ENCODE measurements at regions not wholly inside any gene's neighbourhood (a gene's known extent, or its start where the extent isn't known, plus 50 kb on each side); places are given as distances from the start of the nearest gene placed in this dataset.

DNA sequence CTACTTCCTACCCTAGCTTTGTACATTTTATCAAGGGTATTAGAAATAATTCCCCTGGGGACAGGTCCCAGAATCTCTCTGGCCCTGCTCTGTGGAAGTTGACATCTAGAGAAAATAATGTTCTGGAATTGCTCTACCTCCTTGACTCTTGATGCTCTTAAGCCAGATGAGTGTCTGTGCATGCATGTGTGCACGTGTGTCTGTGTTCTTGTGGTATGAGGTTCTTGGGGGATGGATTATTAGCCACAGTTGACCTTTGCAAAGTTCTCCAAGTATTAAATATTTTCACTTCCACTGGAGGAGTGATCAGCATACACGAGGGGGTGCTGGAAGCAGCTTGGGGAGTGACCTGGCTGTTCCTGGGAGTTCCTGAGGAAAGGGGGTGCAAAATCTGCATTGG lies 61.2 kb upstream of the PELI1 start:
- ChIA-PET CTCF (no interaction called here), POLR2A (no interaction called here)
- intact Hi-C loops (cut with micrococcal nuclease; ENCODE audit: unreplicated experiment) = no loop called here
- Histone ChIP-seq H3K9me3 (no peaks in the 10 kb centered on the region), H3K27me3 (replicated peaks; ENCODE audit: control insufficient read depth, insufficient read depth, low read length) (no peaks in the 10 kb centered on the region), H3K36me3 (ENCODE audit: control insufficient read depth, insufficient read depth, low read length) (no peaks in the 10 kb centered on the region), H3K4me1 (peaks cover 29% of the 10 kb centered on the region), H3K4me3 (ENCODE audit: low read depth, low read length) (no peak overlapping the region)
- H3K36me3 Mint-ChIP-seq (ENCODE audit: insufficient read depth, unreplicated experiment) = peaks cover 6% of the 10 kb centered on the region
- DNase-seq = no peak
- no peaks in the 10 kb centered on the region for H3K9me3 Mint-ChIP-seq (ENCODE audit: unreplicated experiment)
- no peak overlapping the region for H3K4me3 Mint-ChIP-seq (ENCODE audit: unreplicated experiment)
- no peak overlapping the region for H3K27ac Mint-ChIP-seq (ENCODE audit: unreplicated experiment)
- BruUV-seq (replicated peaks) = no TSS peak
- TF ChIP-seq, protein P1, sequence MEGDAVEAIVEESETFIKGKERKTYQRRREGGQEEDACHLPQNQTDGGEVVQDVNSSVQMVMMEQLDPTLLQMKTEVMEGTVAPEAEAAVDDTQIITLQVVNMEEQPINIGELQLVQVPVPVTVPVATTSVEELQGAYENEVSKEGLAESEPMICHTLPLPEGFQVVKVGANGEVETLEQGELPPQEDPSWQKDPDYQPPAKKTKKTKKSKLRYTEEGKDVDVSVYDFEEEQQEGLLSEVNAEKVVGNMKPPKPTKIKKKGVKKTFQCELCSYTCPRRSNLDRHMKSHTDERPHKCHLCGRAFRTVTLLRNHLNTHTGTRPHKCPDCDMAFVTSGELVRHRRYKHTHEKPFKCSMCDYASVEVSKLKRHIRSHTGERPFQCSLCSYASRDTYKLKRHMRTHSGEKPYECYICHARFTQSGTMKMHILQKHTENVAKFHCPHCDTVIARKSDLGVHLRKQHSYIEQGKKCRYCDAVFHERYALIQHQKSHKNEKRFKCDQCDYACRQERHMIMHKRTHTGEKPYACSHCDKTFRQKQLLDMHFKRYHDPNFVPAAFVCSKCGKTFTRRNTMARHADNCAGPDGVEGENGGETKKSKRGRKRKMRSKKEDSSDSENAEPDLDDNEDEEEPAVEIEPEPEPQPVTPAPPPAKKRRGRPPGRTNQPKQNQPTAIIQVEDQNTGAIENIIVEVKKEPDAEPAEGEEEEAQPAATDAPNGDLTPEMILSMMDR (IDR thresholded peaks at IDR 0.05; ENCODE audit: insufficient read depth in 1 of 2, low read depth in 1 of 2, low read length in 1 of 2, severe bottlenecking in 1 of 2, unreplicated experiment in 1 of 2) = no peak
- peaks cover 29% of the 10 kb centered on the region for H3K4me1 Mint-ChIP-seq (ENCODE audit: low read depth, unreplicated experiment)
- H3K27me3 Mint-ChIP-seq (ENCODE audit: insufficient read depth, unreplicated experiment) = no peaks in the 10 kb centered on the region

DNA sequence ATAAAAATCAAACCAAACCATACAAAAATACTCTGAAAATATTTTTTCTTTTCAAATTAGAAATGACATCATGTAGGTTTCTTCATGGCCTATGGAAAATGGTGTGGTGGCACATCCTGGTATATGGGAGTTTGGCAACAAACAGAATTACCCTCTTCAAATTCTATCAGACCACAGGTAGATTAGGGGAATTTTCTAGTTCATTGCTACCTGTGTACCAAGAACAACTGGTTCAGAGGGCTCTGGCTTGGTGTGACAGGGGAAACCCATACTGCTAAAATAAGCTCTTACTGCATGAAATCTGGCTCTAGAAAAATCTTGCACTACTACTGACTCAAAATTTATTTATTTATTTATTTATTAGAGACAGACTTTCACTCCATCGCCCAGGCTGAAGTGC lies 63.4 kb upstream of the PELI1 start:
- peaks cover 13% of the 10 kb centered on the region for H3K9me3 Mint-ChIP-seq (ENCODE audit: unreplicated experiment)
- H3K27ac Mint-ChIP-seq (ENCODE audit: unreplicated experiment) = no peak overlapping the region
- Histone ChIP-seq H3K9me3 (no peaks in the 10 kb centered on the region), H3K36me3 (ENCODE audit: control insufficient read depth, insufficient read depth, low read length) (no peaks in the 10 kb centered on the region), H3K27me3 (replicated peaks; ENCODE audit: control insufficient read depth, insufficient read depth, low read length) (no peaks in the 10 kb centered on the region), H3K4me1 (peaks cover 29% of the 10 kb centered on the region), H3K4me3 (ENCODE audit: low read depth, low read length) (no peak overlapping the region)
- ChIA-PET POLR2A (no interaction called here), CTCF (no interaction called here)
- H3K27me3 Mint-ChIP-seq (ENCODE audit: insufficient read depth, unreplicated experiment) = no peaks in the 10 kb centered on the region
- H3K4me3 Mint-ChIP-seq (ENCODE audit: unreplicated experiment) = no peak overlapping the region
- peaks cover 6% of the 10 kb centered on the region for H3K36me3 Mint-ChIP-seq (ENCODE audit: insufficient read depth, unreplicated experiment)
- TF ChIP-seq, protein P1 (IDR thresholded peaks at IDR 0.05; ENCODE audit: insufficient read depth in 1 of 2, low read depth in 1 of 2, low read length in 1 of 2, severe bottlenecking in 1 of 2, unreplicated experiment in 1 of 2) = no peak
- H3K4me1 Mint-ChIP-seq (ENCODE audit: low read depth, unreplicated experiment) = peaks cover 38% of the 10 kb centered on the region
- intact Hi-C loops (cut with micrococcal nuclease; ENCODE audit: unreplicated experiment) = no loop called here
- BruUV-seq (replicated peaks) = no TSS peak
- no peak for DNase-seq

DNA sequence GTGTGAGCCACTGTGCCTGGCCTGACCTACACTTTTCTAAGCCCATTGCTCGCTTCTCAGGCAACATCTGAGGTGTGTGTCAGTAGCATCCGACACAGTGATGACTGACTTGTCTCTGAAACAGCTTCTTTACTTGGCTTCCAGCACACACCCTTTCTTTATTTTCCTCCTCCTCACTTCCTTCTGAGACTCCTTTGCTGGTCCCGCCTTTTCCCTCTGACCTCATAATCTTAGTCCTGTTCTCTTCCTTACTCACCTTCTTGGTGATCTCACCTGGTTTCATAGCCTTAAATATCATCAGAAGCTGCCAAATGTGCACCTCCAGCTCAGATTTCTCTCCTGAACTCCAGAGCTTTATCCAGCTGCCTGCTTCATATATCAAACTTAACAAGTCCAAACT lies 66.6 kb upstream of the PELI1 start:
- ChIA-PET CTCF (no interaction called here), POLR2A (no interaction called here)
- TF ChIP-seq, protein P1 (IDR thresholded peaks at IDR 0.05; ENCODE audit: insufficient read depth in 1 of 2, low read depth in 1 of 2, low read length in 1 of 2, severe bottlenecking in 1 of 2, unreplicated experiment in 1 of 2) = no peak
- intact Hi-C loops (cut with micrococcal nuclease; ENCODE audit: unreplicated experiment) = loop anchor here (5.0 kb wide), 1 partner anchor 69 kb away; the partner anchor contains the start of gene PELI1
- Histone ChIP-seq H3K36me3 (ENCODE audit: control insufficient read depth, insufficient read depth, low read length) (no peaks in the 10 kb centered on the region), H3K27me3 (replicated peaks; ENCODE audit: control insufficient read depth, insufficient read depth, low read length) (no peaks in the 10 kb centered on the region), H3K4me1 (peaks cover 26% of the 10 kb centered on the region), H3K4me3 (ENCODE audit: low read depth, low read length) (no peak overlapping the region), H3K9me3 (no peaks in the 10 kb centered on the region)
- no peak for DNase-seq
- Mint-ChIP-seq H3K36me3 (ENCODE audit: insufficient read depth, unreplicated experiment) (no peaks in the 10 kb centered on the region), H3K4me3 (ENCODE audit: unreplicated experiment) (no peak overlapping the region), H3K27me3 (ENCODE audit: insufficient read depth, unreplicated experiment) (no peaks in the 10 kb centered on the region), H3K4me1 (ENCODE audit: low read depth, unreplicated experiment) (peaks cover 15% of the 10 kb centered on the region), H3K9me3 (ENCODE audit: unreplicated experiment) (peaks cover 13% of the 10 kb centered on the region), H3K27ac (ENCODE audit: unreplicated experiment) (no peak overlapping the region)
- BruUV-seq (replicated peaks) = no TSS peak

Data from Caco-2 (cell line).